ENCODE measurements at regions not wholly inside any gene's neighbourhood (a gene's known extent, or its start where the extent isn't known, plus 50 kb on each side); places are given as distances from the start of the nearest gene placed in this dataset.

- TF ChIP-seq CTCF (IDR thresholded peaks at IDR 0.05; ENCODE audit: low read depth, low read length, missing input control) (no peak), EGR1 (IDR thresholded peaks at IDR 0.05; ENCODE audit: low read depth in 2 of 2) (no peak), JUND (IDR thresholded peaks at IDR 0.05) (no peak), ZBTB33 (IDR thresholded peaks at IDR 0.05) (no peak), FOXA1 (IDR thresholded peaks at IDR 0.05) (no peak), TAF1 (conservative IDR thresholded peaks at IDR 0.05) (no peak), MAX (IDR thresholded peaks at IDR 0.05) (no peak), RAD21 (IDR thresholded peaks at IDR 0.05) (peak; percentile 38 to 40), REST (IDR thresholded peaks at IDR 0.05) (no peak), RXRA (IDR thresholded peaks at IDR 0.05) (no peak)
Observed at GRCh38 chr12:83434600-83434999, 747.9 kb downstream of the TMTC2 start.
